IMR-90 (cell line): ENCODE measurements at regions not wholly inside any gene's neighbourhood (a gene's known extent, or its start where the extent isn't known, plus 50 kb on each side); places are given as distances from the start of the nearest gene placed in this dataset.

Source experiments
- CHD1 ChIP-seq: IDR thresholded peaks from 2 replicates; pipeline ENCODE4 v1.6.1; 2012; ENCODE audit warnings: low read depth, low read length, improper control_type of control experiment
- CTCF ChIP-seq: conservative IDR thresholded peaks from 2 replicates; pipeline ENCODE4 v1.5.1; 2012; ENCODE audit warnings: mild to moderate bottlenecking, low read depth, low read length, improper control_type of control experiment
- ELK1 ChIP-seq: fragments of 150-350 bp; IDR thresholded peaks from 2 replicates; pipeline ENCODE4 v1.6.1; 2016; ENCODE audit warnings: low read depth, mild to moderate bottlenecking, low read length, moderate library complexity, borderline replicate concordance
- MXI1 ChIP-seq: IDR thresholded peaks from 2 replicates; pipeline ENCODE4 v1.6.1; 2012; ENCODE audit warnings: low read depth, mild to moderate bottlenecking, low read length, moderate library complexity, borderline replicate concordance
- POLR2A ChIP-seq: IDR thresholded peaks from 2 replicates; pipeline ENCODE4 v1.6.1; 2012; ENCODE audit warnings: mild to moderate bottlenecking, low read depth, low read length
- RAD21 ChIP-seq: IDR thresholded peaks from 2 replicates; pipeline ENCODE4 v1.6.1; 2012; ENCODE audit warnings: low read length, improper control_type of control experiment
- RCOR1 ChIP-seq: IDR thresholded peaks from 2 replicates; pipeline ENCODE4 v1.6.1; 2012; ENCODE audit warnings: mild to moderate bottlenecking, low read length, improper control_type of control experiment; ENCODE audit not compliant: insufficient replicate concordance
- RFX5 ChIP-seq: IDR thresholded peaks from 2 replicates; pipeline ENCODE4 v1.8.0; 2012; ENCODE audit warnings: low read depth, mild to moderate bottlenecking, low read length, moderate library complexity
- SMC3 ChIP-seq: fragments of 150-350 bp; IDR thresholded peaks from 2 replicates; pipeline ENCODE4 v1.6.1; 2016; ENCODE audit warnings: low read depth, mild to moderate bottlenecking, antibody characterized with exemption, low read length, moderate library complexity
- USF2 ChIP-seq: fragments of 150-350 bp; IDR thresholded peaks from 2 replicates; pipeline ENCODE4 v1.6.1; 2017; ENCODE audit warnings: mild to moderate bottlenecking, antibody characterized with exemption, low read length, low read depth

- TF ChIP-seq CTCF: no peak
- no peak for TF ChIP-seq POLR2A
- no peak for TF ChIP-seq RFX5
- no peak for TF ChIP-seq RAD21
- TF ChIP-seq ELK1: no peak
- TF ChIP-seq MXI1: no peak
- TF ChIP-seq RCOR1: no peak
- TF ChIP-seq CHD1: no peak
- TF ChIP-seq USF2: no peak
- no peak for TF ChIP-seq SMC3
Observed at GRCh38 chr1:69103705-69104385, 463.9 kb upstream of the LRRC7 start.
